ENCODE measurements at regions not wholly inside any gene's neighbourhood (a gene's known extent, or its start where the extent isn't known, plus 50 kb on each side); places are given as distances from the start of the nearest gene placed in this dataset.

DNA sequence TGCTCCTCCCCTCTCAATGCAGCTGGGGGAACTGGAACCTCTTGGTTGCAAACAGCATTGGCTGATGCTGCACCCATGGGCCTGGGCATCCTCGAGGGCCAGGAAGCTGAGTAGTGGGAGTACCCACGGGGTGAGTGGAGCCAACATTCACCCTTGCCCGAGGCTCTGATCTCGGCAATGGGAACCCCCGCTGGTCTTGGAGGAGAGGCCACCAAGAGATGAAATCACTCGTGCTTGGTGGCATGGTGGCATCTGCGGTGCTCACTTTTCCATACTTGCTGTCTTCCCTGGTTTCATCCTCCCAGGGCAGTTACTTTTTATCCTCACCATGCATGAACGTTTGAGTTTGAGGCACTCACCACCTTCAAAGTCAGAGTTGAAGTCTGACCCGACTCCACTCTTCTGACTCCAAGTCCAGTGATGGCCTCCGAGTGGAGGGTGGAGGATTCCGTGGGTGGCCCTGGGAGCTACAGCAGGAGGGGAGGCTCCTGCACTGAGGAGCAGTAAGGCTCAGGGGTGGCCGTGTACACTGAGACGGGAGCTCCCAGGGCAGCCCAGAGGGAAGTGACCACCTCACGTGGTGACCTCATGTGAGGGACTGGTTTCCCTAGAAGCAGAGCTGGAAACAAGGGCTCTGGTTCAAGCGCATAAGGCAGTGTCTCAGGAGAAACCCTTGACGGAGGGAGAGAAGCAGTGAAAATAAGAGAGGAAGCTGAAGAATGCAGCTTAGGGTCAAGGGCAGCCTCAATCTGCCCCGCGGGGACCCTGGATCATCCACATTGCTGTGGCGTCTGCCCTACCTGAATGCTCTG is 349.1 kb downstream of the TCERG1L start:
- H3K36me3 ChIP-seq (ENCODE audit: control insufficient read depth, low read depth, low read length), result no peaks in the 10 kb centered on the region
- no peaks in the 10 kb centered on the region for H3K27me3 ChIP-seq (ENCODE audit: control insufficient read depth, insufficient read depth, low read length)
- H3K9ac ChIP-seq (ENCODE audit: low read length), result no peak overlapping the region
- H3K9me3 ChIP-seq (ENCODE audit: control insufficient read depth, low read depth, low read length), result no peaks in the 10 kb centered on the region
- H3K4me1 ChIP-seq (ENCODE audit: control insufficient read depth, low read depth, low read length), result no peaks in the 10 kb centered on the region
- no peak overlapping the region for H3K27ac ChIP-seq (ENCODE audit: low read length)
- H3K4me3 ChIP-seq (ENCODE audit: low read length), result no peak overlapping the region

DNA sequence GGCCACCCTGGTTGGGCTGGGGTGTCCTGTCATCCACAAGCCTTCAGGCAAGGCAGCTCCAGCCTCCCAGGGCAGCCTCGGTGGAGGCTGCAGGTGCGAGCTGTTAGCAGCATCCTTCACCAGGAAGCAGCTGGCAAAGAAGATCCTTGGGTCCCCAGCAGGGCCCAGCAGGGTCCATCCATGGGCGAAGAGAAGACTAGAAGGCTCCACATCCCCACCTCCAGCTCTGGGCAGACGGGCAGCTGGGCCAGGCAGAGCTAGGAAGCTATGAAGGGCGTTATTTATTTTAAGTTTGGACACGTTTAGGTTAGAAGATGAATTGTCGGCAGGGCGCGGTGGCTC is 348.5 kb downstream of the TCERG1L start:
- Histone ChIP-seq H3K9ac (ENCODE audit: low read length) (no peak overlapping the region), H3K4me3 (ENCODE audit: low read length) (no peak overlapping the region), H3K27ac (ENCODE audit: low read length) (no peak overlapping the region), H3K27me3 (ENCODE audit: control insufficient read depth, insufficient read depth, low read length) (no peaks in the 10 kb centered on the region), H3K9me3 (ENCODE audit: control insufficient read depth, low read depth, low read length) (no peaks in the 10 kb centered on the region), H3K4me1 (ENCODE audit: control insufficient read depth, low read depth, low read length) (no peaks in the 10 kb centered on the region), H3K36me3 (ENCODE audit: control insufficient read depth, low read depth, low read length) (no peaks in the 10 kb centered on the region)

DNA sequence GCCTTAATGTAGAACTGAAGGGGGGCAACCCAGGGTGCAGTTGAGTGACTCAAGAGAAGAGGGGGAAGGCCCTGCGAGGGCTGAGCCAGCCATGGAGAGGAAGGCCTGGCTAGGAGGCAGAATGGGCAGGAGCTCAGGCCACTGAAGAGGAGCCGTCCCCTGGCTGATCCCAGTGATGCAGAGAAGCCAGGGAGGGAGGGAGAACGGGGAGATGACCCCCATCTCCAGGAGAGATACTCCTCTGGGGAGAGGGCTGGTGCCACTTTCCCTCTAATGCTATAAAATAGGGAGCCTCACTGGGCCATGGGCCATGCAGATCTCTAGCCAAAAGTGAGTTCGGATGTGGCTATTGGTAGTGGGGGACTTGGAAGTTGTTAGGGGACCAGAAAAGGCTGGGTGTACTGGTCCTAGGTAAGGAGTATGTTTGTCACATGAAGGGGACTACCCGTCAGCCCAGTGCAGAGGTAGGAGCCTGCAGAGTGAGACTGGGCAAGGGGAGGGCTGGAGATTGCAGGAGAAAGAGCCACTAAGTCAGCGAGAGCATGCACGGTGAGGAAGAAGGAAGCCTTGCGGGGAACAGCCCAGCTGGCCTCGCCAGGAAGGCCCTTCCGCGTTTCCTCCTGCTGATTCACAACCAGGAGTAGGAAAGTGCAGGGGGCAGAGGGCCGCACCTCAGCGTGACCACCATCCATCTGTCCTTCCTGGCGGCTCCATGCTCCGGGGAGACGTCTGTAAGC is 347.6 kb downstream of the TCERG1L start:
- H3K27ac ChIP-seq (ENCODE audit: low read length), result no peak overlapping the region
- no peaks in the 10 kb centered on the region for H3K27me3 ChIP-seq (ENCODE audit: control insufficient read depth, insufficient read depth, low read length)
- H3K9me3 ChIP-seq (ENCODE audit: control insufficient read depth, low read depth, low read length), result no peaks in the 10 kb centered on the region
- H3K4me1 ChIP-seq (ENCODE audit: control insufficient read depth, low read depth, low read length), result no peaks in the 10 kb centered on the region
- no peak overlapping the region for H3K9ac ChIP-seq (ENCODE audit: low read length)
- no peaks in the 10 kb centered on the region for H3K36me3 ChIP-seq (ENCODE audit: control insufficient read depth, low read depth, low read length)
- no peak overlapping the region for H3K4me3 ChIP-seq (ENCODE audit: low read length)

DNA sequence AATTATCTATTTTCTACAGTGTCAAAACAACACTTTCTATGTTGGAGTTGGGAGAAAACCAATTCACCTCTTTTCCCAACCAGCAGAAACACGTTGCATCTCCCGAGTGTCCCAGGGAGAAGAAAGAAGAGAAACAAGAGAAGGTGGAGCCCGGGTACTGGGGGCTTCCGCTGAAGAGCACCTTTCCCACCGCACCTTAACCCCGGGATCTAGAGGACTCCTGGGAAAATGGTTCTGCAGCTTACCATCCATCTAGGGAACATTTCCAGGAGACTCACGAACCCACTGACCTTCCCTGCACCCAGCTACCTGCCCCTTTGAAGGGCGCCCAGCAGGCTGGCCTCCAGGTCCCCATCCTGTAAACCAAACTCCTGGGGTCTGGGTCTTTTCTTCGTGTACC is 346.8 kb downstream of the TCERG1L start:
- Histone ChIP-seq H3K4me1 (ENCODE audit: control insufficient read depth, low read depth, low read length) (no peaks in the 10 kb centered on the region), H3K27ac (ENCODE audit: low read length) (no peak overlapping the region), H3K9me3 (ENCODE audit: control insufficient read depth, low read depth, low read length) (no peaks in the 10 kb centered on the region), H3K4me3 (ENCODE audit: low read length) (no peak overlapping the region), H3K27me3 (ENCODE audit: control insufficient read depth, insufficient read depth, low read length) (no peaks in the 10 kb centered on the region), H3K36me3 (ENCODE audit: control insufficient read depth, low read depth, low read length) (no peaks in the 10 kb centered on the region), H3K9ac (ENCODE audit: low read length) (no peak overlapping the region)

DNA sequence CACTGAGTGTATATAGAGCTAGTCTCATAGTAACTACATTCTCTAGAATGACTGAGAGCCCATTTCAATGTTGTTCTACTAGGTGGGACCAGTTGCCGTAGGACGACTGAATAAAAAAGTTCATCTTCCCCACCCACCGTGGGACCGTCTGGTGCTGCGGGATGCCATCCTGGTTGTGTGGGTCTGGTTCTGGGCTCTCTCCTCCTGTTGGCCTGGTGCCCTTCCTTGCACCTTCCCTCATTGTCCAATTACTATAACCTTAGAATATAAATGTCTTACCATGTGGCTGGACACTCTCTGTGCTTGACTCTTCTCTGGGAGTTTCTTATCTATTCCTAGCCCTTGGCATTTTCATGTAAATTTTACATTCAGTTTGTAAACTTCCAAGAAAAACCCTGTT is 344.4 kb downstream of the TCERG1L start:
- Histone ChIP-seq H3K9ac (ENCODE audit: low read length) (no peak overlapping the region), H3K27ac (ENCODE audit: low read length) (no peak overlapping the region), H3K36me3 (ENCODE audit: control insufficient read depth, low read depth, low read length) (no peaks in the 10 kb centered on the region), H3K27me3 (ENCODE audit: control insufficient read depth, insufficient read depth, low read length) (no peaks in the 10 kb centered on the region), H3K4me1 (ENCODE audit: control insufficient read depth, low read depth, low read length) (no peaks in the 10 kb centered on the region), H3K9me3 (ENCODE audit: control insufficient read depth, low read depth, low read length) (no peaks in the 10 kb centered on the region), H3K4me3 (ENCODE audit: low read length) (no peak overlapping the region)

DNA sequence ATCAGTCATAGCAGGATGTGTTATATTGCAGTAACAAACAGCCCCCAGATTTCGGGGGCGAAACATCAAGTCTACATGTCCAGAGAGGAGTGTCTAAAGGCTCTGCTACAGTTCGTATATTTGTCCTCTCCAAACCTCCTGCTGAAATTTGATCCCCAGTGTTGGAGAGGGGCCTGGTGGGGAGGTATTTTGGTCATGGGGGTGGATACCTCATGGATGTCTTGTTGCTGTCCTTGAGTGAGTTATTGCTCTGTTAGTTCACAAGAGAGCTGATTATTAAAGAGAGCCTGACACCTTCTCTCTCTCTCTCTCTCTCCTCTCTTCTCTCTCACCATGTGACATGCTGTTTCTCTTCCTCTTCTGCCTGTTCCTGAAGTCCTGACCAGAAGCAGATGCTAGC is 343.7 kb downstream of the TCERG1L start:
- Histone ChIP-seq H3K9ac (ENCODE audit: low read length) (no peak overlapping the region), H3K27ac (ENCODE audit: low read length) (no peak overlapping the region), H3K4me3 (ENCODE audit: low read length) (no peak overlapping the region), H3K9me3 (ENCODE audit: control insufficient read depth, low read depth, low read length) (no peaks in the 10 kb centered on the region), H3K36me3 (ENCODE audit: control insufficient read depth, low read depth, low read length) (no peaks in the 10 kb centered on the region), H3K4me1 (ENCODE audit: control insufficient read depth, low read depth, low read length) (no peaks in the 10 kb centered on the region), H3K27me3 (ENCODE audit: control insufficient read depth, insufficient read depth, low read length) (no peaks in the 10 kb centered on the region)

DNA sequence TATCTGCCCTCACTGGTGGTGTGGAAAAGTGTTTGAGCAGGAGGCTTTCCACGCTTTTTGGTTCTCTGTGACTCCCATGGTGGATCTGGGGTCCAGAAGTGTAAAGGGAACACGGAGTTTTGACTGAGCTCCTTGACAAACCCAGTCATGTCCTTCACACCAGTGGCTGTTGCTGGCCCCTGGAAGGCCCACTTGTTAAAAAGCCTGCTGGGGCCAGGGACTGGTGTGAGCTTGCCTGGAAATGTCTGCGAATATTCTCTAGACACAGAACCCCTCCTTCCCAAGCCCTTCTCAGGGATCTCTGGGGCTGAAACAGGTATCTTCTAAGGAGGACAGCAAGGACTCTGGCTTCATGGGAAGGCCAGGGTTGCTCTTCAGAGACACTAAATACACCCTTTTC is 343.0 kb downstream of the TCERG1L start:
- no peaks in the 10 kb centered on the region for H3K36me3 ChIP-seq (ENCODE audit: control insufficient read depth, low read depth, low read length)
- H3K27me3 ChIP-seq (ENCODE audit: control insufficient read depth, insufficient read depth, low read length), result no peaks in the 10 kb centered on the region
- no peak overlapping the region for H3K27ac ChIP-seq (ENCODE audit: low read length)
- no peaks in the 10 kb centered on the region for H3K9me3 ChIP-seq (ENCODE audit: control insufficient read depth, low read depth, low read length)
- H3K4me1 ChIP-seq (ENCODE audit: control insufficient read depth, low read depth, low read length), result no peaks in the 10 kb centered on the region
- no peak overlapping the region for H3K4me3 ChIP-seq (ENCODE audit: low read length)
- H3K9ac ChIP-seq (ENCODE audit: low read length), result no peak overlapping the region

DNA sequence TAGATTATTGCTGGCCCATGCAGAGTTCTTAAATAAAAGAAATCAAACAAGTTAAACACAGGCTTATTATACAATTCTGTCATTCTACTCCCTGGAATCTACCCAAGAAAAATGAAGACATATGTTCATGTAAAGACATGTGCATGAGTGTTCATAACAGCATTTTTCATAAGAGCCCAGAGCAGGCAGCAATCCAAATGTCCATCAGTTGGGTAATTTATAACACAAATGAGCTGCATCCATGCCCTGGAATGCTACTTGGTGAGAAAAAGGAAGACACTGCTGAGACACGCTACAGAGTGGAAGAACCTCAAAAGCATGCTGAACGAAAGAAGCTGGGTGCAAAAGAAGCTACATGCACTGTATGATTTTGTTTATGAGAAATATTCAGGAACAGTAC is 342.6 kb downstream of the TCERG1L start:
- no peak overlapping the region for H3K4me3 ChIP-seq (ENCODE audit: low read length)
- no peaks in the 10 kb centered on the region for H3K4me1 ChIP-seq (ENCODE audit: control insufficient read depth, low read depth, low read length)
- H3K27ac ChIP-seq (ENCODE audit: low read length), result no peak overlapping the region
- H3K9ac ChIP-seq (ENCODE audit: low read length), result no peak overlapping the region
- no peaks in the 10 kb centered on the region for H3K9me3 ChIP-seq (ENCODE audit: control insufficient read depth, low read depth, low read length)
- H3K36me3 ChIP-seq (ENCODE audit: control insufficient read depth, low read depth, low read length), result no peaks in the 10 kb centered on the region
- no peaks in the 10 kb centered on the region for H3K27me3 ChIP-seq (ENCODE audit: control insufficient read depth, insufficient read depth, low read length)

DNA sequence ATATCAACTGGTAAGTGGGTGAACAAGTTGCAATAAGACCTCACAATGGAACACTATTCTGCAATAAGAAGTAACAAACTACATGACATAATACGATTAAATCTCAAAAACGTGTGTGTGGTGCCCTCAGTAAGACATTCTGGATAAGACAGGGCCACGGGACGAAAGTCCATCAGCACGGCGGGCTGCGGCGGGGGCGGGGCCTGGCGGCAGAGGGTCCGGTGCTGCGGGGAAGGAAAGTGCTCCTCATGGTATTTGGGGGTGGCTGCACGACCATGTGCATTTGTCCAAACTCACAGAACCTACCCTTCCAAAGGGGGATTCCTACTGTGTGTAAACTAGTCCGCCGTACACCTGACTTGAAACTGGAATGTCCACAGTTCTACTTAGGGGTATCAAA is 341.8 kb downstream of the TCERG1L start:
- Histone ChIP-seq H3K27ac (ENCODE audit: low read length) (no peak overlapping the region), H3K36me3 (ENCODE audit: control insufficient read depth, low read depth, low read length) (no peaks in the 10 kb centered on the region), H3K27me3 (ENCODE audit: control insufficient read depth, insufficient read depth, low read length) (no peaks in the 10 kb centered on the region), H3K9ac (ENCODE audit: low read length) (no peak overlapping the region), H3K9me3 (ENCODE audit: control insufficient read depth, low read depth, low read length) (no peaks in the 10 kb centered on the region), H3K4me3 (ENCODE audit: low read length) (no peak overlapping the region), H3K4me1 (ENCODE audit: control insufficient read depth, low read depth, low read length) (no peaks in the 10 kb centered on the region)

DNA sequence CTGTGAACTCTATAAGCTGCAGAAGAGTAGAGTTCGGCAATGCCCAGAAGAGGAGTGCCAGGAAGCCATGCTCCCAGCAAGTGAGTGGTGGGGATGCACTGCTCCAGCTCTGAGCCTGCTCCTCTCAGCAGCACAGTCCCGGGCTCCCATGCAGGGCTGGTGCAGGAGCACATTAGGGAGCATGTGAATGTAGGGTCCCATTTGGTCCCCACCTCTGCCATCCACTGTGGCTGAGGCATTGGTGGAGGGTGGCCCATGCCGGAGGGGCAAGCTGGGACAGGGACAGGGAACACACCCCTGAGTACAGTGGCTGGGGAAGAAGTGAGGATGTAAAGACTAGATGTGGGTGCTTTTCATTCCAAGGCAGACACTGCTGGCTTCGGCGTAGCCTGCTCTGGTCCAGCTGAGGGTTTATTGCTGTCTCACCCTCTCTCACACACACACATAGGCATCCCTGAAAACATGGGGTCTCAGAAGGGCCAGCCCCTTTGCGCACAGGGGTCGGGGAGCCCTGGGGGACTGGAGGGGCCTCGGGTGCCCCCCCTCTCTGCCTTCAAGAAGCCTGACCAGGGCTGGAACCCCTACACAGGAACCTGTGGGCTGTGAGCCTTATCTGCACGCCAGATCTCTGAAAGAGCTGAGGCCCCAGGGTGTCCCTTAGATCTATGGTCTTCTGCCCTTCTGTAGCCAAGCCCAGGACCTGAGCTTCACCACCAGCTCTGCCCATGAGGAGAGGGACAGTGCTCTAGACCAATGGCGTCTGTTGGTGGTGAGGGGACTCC is 341.0 kb downstream of the TCERG1L start:
- H3K9me3 ChIP-seq (ENCODE audit: control insufficient read depth, low read depth, low read length), result no peaks in the 10 kb centered on the region
- H3K4me1 ChIP-seq (ENCODE audit: control insufficient read depth, low read depth, low read length), result no peaks in the 10 kb centered on the region
- no peak overlapping the region for H3K9ac ChIP-seq (ENCODE audit: low read length)
- H3K27me3 ChIP-seq (ENCODE audit: control insufficient read depth, insufficient read depth, low read length), result no peaks in the 10 kb centered on the region
- no peaks in the 10 kb centered on the region for H3K36me3 ChIP-seq (ENCODE audit: control insufficient read depth, low read depth, low read length)
- no peak overlapping the region for H3K4me3 ChIP-seq (ENCODE audit: low read length)
- no peak overlapping the region for H3K27ac ChIP-seq (ENCODE audit: low read length)

DNA sequence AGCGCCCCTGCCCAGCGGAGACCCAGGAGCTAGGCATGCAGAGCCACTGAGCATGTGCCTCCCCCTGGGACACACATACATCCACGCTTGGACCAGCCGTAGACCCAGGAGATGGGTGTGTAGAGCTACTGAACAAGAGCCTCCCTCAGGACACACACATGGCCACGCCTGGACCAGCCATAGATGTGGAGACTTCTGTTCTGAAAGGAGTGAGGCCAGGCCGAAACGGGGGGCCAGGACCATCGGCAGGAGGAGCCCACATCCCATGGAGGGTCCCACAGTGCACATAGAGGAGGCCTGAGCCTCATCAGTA is 340.4 kb downstream of the TCERG1L start:
- Histone ChIP-seq H3K9ac (ENCODE audit: low read length) (no peak overlapping the region), H3K4me1 (ENCODE audit: control insufficient read depth, low read depth, low read length) (no peaks in the 10 kb centered on the region), H3K27ac (ENCODE audit: low read length) (no peak overlapping the region), H3K27me3 (ENCODE audit: control insufficient read depth, insufficient read depth, low read length) (no peaks in the 10 kb centered on the region), H3K4me3 (ENCODE audit: low read length) (no peak overlapping the region), H3K9me3 (ENCODE audit: control insufficient read depth, low read depth, low read length) (no peaks in the 10 kb centered on the region), H3K36me3 (ENCODE audit: control insufficient read depth, low read depth, low read length) (no peaks in the 10 kb centered on the region)

All from iPS-18a (cell line).